T-helper 22 cell (primary cell): ENCODE measurements at regions not wholly inside any gene's neighbourhood (a gene's known extent, or its start where the extent isn't known, plus 50 kb on each side); places are given as distances from the start of the nearest gene placed in this dataset.

Experiments used
- DNase-seq: peaks from one replicate; pipeline ENCODE4 v3.0.0-alpha.2; 2020; ENCODE audit warnings: low read depth

- no peak for DNase-seq
These were observed 455.8 kb downstream of the PCNX1 start for GRCh38 chr14:71362920-71363584.

- DNase-seq = no peak
These were observed 457.0 kb downstream of the PCNX1 start for GRCh38 chr14:71363946-71364925.

DNA sequence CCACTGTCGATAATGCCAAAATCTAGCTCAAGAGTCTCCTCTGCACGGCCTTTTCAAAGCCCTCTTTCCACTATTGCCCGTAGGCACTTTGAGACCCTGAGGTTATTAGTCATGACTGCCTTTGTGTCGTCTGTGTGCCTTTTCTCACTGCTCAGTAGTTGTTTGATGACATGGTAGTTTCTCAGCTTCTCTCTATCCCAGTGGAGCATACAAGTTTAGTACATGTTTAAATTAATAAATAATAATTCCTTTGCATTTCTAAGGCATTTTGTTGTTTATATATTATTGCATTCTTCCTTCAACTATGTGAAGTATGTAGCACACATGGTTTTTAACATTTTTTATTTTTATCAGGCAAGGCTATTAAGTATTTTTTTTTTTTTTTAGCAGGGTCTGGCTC is 458.1 kb downstream of the PCNX1 start:
- no peak for DNase-seq

- DNase-seq = no peak
These were observed 459.6 kb downstream of the PCNX1 start for GRCh38 chr14:71366861-71367260.

DNA sequence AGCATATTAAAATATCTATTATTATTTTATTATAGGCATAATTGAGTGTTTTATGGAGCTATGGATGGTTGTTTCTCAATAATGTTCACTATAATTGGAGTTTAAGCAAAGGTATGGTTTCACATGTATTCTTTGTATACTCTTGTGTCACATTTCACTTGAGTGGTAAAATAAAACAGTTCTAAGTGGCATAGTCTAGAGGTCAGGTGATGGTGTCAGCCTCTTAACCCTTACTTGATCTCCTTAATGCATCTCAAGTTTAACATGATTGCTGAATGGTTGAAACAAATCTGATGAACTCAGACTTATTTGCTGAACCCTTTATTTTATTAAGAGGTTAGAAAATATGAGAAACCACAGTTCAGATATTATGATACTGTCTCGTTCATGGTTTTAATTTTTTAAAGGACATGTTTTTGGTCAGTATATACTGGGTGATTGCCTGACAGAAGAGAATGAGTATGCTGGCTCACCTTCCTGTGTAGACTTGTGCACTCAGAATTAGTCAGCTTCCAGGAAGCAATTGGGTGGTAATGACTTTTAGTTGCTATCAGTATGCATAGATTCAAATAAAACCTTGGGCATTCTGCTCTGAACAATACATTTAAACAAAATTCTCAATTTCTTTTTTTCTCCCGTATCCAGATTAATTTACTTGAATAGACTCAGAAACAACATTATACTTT is 464.6 kb downstream of the PCNX1 start:
- DNase-seq = no peak

DNA sequence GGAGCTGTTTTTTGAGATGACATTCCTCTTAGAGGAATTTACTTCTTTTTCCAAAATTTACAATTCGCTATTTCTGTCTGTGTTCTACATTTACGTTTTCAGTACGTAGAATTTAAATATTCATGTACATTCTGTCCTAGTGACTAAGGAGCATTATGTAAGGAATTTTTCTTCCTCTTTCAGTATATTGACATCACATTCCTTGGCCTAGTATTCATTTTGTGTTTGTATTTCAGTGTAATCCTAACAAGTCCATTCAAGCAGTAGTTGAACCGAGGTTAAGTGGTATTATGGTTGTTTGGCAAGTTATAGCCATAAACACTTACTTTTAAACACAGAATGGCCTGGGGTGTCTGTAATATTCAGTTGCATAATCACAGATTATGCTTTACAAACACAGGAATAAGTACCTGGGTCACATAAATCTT is 465.2 kb downstream of the PCNX1 start:
- no peak for DNase-seq

GRCh38 chr14:71373773-71374172 is 466.5 kb downstream of the PCNX1 start:
- DNase-seq = no peak

DNA sequence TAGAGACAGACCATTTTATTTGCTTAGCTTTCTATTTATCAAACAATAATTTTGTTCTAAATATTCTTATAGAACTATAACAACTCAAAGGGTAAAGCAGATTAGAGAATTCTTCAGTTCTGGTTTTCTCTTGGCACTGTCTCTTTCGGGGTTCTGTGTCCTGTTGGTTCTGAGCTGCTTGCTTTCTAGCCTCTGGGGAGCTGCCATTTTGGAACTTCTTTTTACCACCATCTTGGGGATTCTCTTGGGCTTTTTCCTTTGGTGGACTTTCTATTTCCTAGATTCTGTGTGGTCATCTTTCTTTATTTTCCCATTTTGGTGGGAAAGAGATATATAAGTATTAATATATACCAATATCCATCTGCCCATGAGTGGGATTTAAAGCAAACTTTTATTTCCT is 467.7 kb downstream of the PCNX1 start:
- no peak for DNase-seq

GRCh38 chr14:71377099-71377498 is 469.8 kb downstream of the PCNX1 start:
- no peak for DNase-seq

- no peak for DNase-seq
These were observed 473.0 kb downstream of the PCNX1 start for GRCh38 chr14:71380271-71380670.

DNA sequence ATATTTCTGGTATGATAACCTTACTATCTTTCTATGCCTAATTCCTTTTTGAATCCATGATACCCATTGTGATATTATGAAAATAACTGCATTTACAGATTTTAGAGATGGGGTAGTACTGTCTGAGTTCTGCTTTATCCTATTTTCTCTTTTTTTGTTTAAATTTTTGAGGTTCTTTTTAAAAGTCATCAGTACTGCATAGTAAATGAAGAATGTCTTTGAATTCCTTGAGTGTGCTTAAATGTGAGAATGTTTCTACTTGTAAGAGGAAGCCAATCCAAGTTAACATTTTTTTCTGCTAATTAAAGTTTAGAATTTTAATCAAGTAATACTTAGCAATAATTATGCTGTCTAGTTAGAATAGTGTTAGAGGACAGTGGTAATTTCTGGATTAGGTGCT is 474.6 kb downstream of the PCNX1 start:
- no peak for DNase-seq

- DNase-seq = no peak
These were observed 475.1 kb downstream of the PCNX1 start for GRCh38 chr14:71382315-71382714.

DNA sequence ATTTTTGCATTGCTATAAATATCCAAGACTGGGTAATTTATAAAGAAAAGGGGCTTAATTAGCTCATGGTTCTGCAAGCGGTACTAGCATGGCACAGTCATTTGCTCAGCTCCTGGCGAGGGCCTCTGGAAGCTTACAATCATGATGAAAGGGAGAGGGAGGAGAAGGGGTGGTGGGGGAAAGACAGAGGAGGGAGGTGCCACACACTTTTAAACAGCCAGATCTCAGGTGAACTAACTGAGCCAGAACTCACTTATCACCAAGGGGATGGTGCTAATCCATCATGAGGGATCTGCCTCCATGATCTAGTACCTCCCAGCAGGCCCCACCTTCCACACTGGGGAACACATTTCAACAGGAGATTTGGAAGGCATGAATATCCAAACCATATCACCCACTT is 476.3 kb downstream of the PCNX1 start:
- no peak for DNase-seq

GRCh38 chr14:71384007-71384845 is 477.0 kb downstream of the PCNX1 start:
- no peak for DNase-seq

DNA sequence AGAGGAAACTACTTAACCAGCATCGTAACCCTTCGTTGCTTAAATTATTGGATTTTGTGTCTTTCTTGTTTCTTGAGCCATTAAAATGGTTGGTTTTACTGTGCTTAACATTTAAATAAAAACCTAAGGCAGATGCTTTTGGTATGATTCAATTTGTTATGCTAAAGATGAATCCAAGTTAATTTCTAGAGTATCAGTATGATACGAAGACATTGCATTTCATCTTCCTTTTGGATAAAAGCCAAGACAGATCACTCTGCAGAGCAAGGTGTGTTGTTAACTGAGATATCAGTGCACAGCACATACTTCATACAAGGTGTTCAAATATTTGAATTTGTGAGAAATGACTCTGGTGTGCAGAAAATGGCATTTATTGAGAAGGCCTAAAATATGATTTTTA is 480.5 kb downstream of the PCNX1 start:
- no peak for DNase-seq

- no peak for DNase-seq
These were observed 481.1 kb downstream of the PCNX1 start for GRCh38 chr14:71388336-71388735.

GRCh38 chr14:71388862-71389261 is 481.6 kb downstream of the PCNX1 start:
- no peak for DNase-seq

GRCh38 chr14:71394386-71394785 is 487.1 kb downstream of the PCNX1 start:
- no peak for DNase-seq

DNA sequence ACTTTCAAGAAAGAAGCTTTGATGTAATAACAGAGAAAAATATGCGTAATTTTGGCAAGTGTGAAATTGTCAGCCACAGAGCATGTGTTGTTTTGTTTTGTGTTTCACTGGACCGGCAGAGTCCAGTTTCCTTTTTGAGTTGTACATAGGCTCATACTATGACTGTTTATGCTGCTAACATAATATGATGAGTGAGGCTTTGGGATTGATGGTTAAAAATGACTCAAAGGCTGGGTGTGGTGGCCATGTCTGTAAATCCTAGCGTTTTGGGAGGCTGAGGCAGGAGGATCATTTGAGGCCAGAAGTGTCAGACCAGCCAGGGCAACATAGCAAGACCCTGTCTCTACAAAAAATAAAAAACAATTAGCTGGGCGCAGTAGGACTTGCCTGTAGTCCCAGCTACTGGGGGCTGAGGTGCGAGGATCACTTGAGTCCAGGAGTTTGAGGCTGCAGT is 487.9 kb downstream of the PCNX1 start:
- DNase-seq = no peak

DNA sequence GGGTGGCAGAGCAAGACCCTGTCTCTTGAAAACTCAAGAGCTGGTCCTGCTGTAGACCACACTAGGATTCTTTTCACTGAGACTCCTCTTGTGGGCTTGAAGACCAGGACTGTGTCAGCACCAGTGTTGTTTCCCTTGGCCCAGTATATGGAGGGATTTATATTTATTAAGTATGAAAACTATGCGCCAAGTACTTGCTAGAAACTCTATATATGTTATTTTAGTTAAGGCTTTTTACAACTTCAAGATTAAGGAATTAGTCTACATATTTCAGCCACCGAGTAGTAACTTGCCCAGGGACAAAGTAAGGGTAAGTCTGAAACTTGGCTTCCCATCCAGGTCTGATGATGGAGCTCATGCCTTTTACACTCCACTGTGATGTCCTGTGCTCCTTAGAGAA is 488.4 kb downstream of the PCNX1 start:
- DNase-seq = no peak

GRCh38 chr14:71396050-71396677 is 488.9 kb downstream of the PCNX1 start:
- no peak for DNase-seq
